Thoracic aorta (tissue), 2 donors: ENCODE measurements at regions not wholly inside any gene's neighbourhood (a gene's known extent, or its start where the extent isn't known, plus 50 kb on each side); places are given as distances from the start of the nearest gene placed in this dataset.

Experiments used
- ATAC-seq: fragments of 150-250 bp; one replicate; pipeline ENCODE4 v1.8.0; 2017; ENCODE audit warnings: low read depth; ENCODE audit not compliant: insufficient number of reproducible peaks, low FRiP score
- DNase-seq: peaks from one replicate; pipeline ENCODE4 v3.0.0-alpha.2; 2020; ENCODE audit warnings: low spot score
- H3K27ac ChIP-seq, 2 donors: fragments of 200-600 bp; sonication (generic); 1 replicate in 1 of 2; 2 replicates in 1 of 2; pipeline ENCODE4 v1.5.1; 2016; ENCODE audit warnings: mild to moderate bottlenecking in 2 of 2, moderate library complexity in 2 of 2
- H3K27me3 ChIP-seq: fragments of 200-600 bp; sonication (generic); replicated peaks from 2 replicates; pipeline ENCODE4 v1.6.0; 2016; ENCODE audit warnings: mild to moderate bottlenecking; ENCODE audit not compliant: insufficient read depth
- H3K36me3 ChIP-seq: fragments of 200-600 bp; sonication (generic); one replicate; pipeline ENCODE4 v1.5.1; 2016
- H3K4me1 ChIP-seq, 2 donors: fragments of 200-600 bp; sonication (generic); 1 replicate in 1 of 2; 2 replicates in 1 of 2; pipeline versions ENCODE4 v1.5.1 to v1.6.0; 2016; ENCODE audit warnings: low read depth in 2 of 2, mild to moderate bottlenecking in 1 of 2; ENCODE audit not compliant: control insufficient read depth in 1 of 2
- H3K4me3 ChIP-seq: fragments of 200-600 bp; sonication (generic); 2 replicates; pipeline ENCODE4 v1.5.1; 2016; ENCODE audit warnings: mild to moderate bottlenecking
- H3K9me3 ChIP-seq: fragments of 200-600 bp; sonication (generic); 2 replicates; pipeline ENCODE4 v1.5.1; 2016
- CTCF ChIP-seq: fragments of 200-600 bp; sonication (generic); IDR thresholded peaks from one replicate; pipeline ENCODE4 v1.5.1; 2019; ENCODE audit warnings: antibody characterized with exemption

DNA sequence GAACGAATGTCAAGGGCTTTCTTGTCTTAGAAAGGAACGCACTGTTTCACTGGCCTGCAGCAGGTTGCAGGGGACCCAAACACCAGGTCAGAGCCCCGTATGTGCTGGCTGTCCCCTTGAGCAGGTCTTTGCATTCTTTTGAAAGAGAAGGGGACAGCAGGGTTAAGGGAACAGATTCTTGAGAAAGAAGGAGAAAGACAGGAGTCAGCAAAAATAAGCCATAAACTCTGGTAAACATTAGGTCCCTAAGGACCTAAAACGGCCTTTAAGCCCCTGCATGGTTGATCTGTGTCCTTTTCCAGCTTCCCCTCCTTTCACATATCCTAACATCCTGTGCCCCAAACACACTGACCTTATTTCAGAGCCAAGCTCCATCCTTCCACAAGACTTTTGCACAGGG lies 190.8 kb upstream of the ADRA1B start:
- no peak for TF ChIP-seq CTCF
- Histone ChIP-seq H3K4me3 (no peak overlapping the region), H3K4me1 (no peaks in the 10 kb centered on the region), H3K27ac (no peak overlapping the region), H3K27me3 (no peaks in the 10 kb centered on the region), H3K36me3 (no peaks in the 10 kb centered on the region), H3K9me3 (no peaks in the 10 kb centered on the region)
- ATAC-seq: no peak
- DNase-seq: no peak

GRCh38 chr5:159727167-159727566 lies 189.1 kb upstream of the ADRA1B start:
- no peaks in the 10 kb centered on the region for H3K36me3 ChIP-seq
- ATAC-seq (no peak), DNase-seq (no peak)
- H3K27me3 ChIP-seq: no peaks in the 10 kb centered on the region
- no peak overlapping the region for H3K27ac ChIP-seq
- H3K9me3 ChIP-seq: no peaks in the 10 kb centered on the region
- H3K4me3 ChIP-seq: no peak overlapping the region
- TF ChIP-seq CTCF: no peak
- H3K4me1 ChIP-seq: no peaks in the 10 kb centered on the region

- no peaks in the 10 kb centered on the region for H3K9me3 ChIP-seq
- no peaks in the 10 kb centered on the region for H3K36me3 ChIP-seq
- ATAC-seq (no peak), DNase-seq (no peak)
- peaks cover 2 to 4% of the 10 kb centered on the region in 2 donors for H3K4me1 ChIP-seq
- H3K4me3 ChIP-seq: no peak overlapping the region
- H3K27me3 ChIP-seq: no peaks in the 10 kb centered on the region
- H3K27ac ChIP-seq: no peak overlapping the region
- TF ChIP-seq CTCF: no peak
These were observed 186.0 kb upstream of the ADRA1B start for GRCh38 chr5:159730285-159730684.

GRCh38 chr5:159732220-159732619 lies 184.1 kb upstream of the ADRA1B start:
- H3K9me3 ChIP-seq: no peaks in the 10 kb centered on the region
- no peak overlapping the region for H3K4me3 ChIP-seq
- H3K36me3 ChIP-seq: no peaks in the 10 kb centered on the region
- H3K27me3 ChIP-seq: no peaks in the 10 kb centered on the region
- no peak for TF ChIP-seq CTCF
- DNase-seq (no peak), ATAC-seq (no peak)
- peaks cover 2 to 10% of the 10 kb centered on the region in 2 donors for H3K4me1 ChIP-seq
- H3K27ac ChIP-seq: no peak overlapping the region

DNA sequence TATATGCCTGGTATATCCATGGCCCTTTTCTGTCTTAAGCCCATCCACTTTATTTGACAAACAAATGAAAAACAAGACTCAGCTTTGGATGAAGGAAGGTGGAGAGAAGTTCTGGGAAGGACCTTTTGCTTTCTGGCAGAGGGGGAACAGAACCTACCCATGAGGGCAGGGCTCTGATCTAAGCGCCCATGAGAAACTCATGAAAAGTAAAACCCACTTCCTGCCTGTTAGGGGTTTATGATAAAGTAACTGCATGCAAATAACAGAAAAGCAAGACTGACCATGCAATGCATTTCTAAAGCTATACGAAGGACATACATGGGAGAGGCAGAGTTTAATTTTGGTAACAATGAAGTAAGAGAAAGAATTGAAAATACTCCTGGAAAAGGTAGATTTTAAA lies 181.9 kb upstream of the ADRA1B start:
- ATAC-seq (no peak), DNase-seq (no peak)
- H3K4me1 ChIP-seq: peaks cover 2 to 10% of the 10 kb centered on the region in 2 donors
- H3K27ac ChIP-seq: no peak overlapping the region
- H3K27me3 ChIP-seq: no peaks in the 10 kb centered on the region
- no peak overlapping the region for H3K4me3 ChIP-seq
- no peak for TF ChIP-seq CTCF
- H3K9me3 ChIP-seq: no peaks in the 10 kb centered on the region
- H3K36me3 ChIP-seq: no peaks in the 10 kb centered on the region
